KBM-7 (cell line): ENCODE measurements at regions not wholly inside any gene's neighbourhood (a gene's known extent, or its start where the extent isn't known, plus 50 kb on each side); places are given as distances from the start of the nearest gene placed in this dataset.

Source experiments
- DNase-seq: peaks from one replicate; pipeline ENCODE4 v3.0.0-alpha.2; 2015
- in situ Hi-C: fragments of 300-500 bp; cut with MboI; formaldehyde crosslinking; loops from 2 replicates; pipeline ENCODE4 v1.14.3; 2020; ENCODE audit warnings: low sequenced_read_pairs, low pct_unique_long_range_greater_than_20kb, mixed read lengths

DNA sequence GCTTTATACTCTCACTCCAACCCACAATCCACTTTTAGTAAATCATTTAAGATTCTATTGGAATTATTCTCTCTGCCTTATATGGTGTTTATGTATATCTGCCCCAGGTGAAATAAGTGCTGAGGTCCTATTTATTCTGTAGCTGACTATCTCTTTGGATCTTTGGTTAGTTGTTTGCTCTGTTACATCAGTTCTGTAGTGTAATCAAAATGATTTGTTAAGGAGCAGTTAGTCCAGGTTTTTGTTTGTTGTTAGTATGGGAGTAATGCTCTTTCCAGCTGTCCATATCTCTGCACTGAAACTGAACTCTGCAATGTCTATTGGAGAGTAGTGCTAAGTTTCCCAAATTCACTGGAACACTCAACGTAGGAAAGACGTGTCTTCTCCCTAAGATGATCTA, 615.8 kb downstream of the SNAPC1 start:
- in situ Hi-C loops, result no loop called here

DNA sequence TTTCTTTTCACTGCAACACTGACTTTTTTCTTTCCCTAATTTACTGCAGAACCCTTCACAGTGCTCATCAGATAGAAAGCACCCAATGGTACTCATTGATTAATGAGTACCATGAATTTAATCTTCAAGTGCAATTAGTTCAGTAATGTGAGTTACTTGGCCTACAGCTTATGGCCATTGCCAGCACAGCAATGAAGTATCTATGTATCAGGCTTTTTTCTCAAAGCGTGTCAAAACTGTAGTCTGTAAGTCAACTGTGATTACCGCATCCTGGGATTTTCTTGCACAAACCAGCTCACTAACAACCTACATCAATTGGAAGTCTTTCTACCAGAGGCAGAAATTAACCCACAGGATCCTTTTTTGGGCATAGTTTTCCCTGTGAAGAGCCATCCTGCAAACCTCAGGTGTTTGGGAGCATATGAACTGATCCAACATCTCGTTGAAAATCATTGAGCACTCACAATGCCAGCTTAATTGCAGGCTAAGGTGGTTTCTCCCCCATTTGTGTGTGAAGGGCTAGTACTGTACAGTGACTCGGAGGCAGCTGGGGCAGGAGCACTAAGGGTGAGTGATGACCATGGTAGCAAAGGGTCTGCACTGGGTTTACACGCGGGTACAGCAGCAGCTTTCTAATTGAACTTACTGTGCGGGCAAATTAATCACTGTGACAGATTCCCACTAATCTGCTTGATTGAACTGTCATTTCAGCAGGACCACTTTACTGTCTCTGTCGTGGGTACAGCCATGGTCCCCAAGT, 619.3 kb downstream of the SNAPC1 start:
- no peak for DNase-seq
- in situ Hi-C loops, result no loop called here

More for the DNA sequence above, 615.8 kb downstream of the SNAPC1 start:
- DNase-seq, result no peak

DNA sequence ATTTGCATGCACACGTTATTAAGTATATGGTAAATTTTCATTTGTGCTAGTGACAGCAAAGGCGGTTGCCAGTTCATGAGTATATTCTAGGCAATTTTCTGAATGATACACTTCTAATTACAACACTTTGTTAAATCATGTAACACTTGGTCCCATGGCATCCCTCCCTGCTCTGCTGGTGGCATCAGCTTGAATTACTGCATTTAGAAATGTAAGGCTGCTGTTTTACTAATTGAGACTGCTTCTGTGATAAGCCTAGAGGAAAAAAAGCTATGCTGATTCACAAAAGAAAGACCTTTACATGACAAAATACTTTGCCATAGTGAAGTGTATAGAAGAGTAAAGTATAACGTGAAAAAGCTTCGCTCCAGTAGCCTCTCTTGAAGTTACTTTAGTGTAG, 636.1 kb downstream of the KCNH5 start:
- in situ Hi-C loops, result no loop called here
- no peak for DNase-seq

DNA sequence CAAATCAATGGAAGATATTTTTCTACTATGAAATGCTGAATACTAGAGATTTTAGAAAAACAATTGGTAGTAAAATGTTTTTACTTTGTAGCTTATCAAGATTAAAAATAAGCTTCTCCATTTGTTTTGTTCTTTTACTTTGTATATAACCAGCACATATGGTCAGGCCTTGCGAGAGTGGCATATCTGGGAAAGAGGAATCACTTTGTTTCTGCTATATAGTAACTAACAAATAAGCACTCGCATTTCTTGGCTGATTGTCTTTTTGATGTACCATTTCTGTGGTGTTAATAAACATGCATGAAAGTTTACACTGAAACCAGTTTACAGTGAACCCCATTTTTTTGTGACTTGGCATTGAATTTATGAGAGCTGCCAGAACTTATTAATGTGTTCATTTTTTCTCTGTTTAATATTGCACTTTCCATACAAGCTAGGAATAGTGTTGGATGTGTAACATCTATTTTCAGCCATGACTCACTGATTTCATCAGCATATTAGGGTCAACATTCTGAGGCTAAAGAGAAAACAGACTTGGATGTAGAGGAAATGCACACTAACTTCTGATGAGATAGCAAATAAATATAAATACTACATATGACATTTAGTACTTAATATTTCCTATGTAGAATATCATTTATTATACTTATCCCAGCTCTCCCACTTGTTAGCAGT, 635.5 kb downstream of the KCNH5 start:
- in situ Hi-C loops, result no loop called here
- DNase-seq, result no peak

DNA sequence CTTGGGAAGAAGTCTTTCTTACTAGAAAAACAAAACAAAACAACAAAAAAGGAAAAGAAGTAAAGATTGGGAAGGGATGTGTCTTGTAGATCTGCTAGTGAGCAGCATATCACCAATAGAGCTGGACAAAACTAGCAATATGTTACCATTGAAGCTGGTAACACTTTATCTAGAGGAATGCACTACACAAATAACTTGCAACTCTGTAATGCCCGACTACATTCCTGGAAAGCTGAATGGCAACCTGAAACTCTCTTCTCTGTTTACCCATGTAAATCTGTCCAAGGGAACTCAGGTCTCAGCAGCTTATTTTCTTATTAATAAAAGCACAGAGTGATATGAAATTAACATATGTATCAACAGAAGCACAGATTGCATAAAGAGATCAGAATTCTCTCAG, 624.4 kb downstream of the KCNH5 start:
- DNase-seq, result no peak
- in situ Hi-C loops, result no loop called here

DNA sequence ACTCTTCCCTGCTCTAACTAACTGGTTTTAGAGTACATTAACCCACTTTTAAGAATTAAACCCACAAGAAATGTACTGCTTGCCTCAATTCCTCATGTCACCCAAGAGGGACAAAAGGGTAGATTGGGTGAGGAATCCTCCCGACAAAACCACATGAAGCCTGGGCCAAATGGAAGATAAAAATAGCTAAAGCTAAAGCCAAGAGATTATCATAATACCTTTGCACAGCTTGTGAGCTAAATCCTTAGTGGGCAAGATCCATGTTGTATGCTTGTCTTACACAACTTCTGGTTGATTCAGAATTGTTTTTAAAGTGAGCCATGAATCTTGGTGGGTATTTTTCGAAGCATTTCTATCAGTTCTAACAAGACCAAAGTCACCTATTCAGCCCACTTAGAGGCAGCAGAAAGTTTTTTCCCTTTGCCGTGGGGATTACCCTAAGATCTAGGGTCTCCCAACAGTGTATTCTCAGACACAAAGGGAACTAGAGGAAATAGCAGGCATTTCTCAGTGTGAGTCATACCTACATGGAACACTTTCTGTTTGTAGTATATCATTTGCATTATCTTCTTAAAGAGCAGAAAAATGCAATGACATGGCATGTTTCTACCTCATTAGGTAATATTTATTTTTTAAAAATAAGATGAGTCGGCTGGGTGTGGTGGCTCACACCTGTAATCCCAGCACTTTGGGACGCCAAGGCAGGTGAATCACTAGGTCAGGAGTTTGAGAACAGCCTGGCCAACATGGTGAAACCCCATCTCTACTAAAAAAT, 616.6 kb downstream of the KCNH5 start:
- in situ Hi-C loops, result no loop called here
- DNase-seq, result no peak

DNA sequence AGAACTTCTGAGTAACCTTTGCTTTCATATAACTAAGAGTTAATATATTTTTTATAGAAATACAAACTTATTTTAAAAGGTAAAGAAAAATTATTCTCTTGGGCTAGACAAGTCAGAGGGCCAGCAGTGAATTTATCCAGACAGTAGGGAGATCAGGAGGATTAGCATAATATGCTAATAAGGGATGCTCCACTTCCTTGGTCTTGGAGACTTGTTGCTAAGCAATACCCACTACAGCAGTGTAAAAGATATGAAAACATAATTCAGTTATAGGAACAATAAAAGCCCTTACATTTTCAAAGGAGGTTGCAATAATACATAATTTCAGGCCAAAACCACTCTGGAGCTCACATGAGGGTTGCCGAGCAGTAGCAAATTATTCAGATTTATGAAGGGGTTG, 615.6 kb downstream of the KCNH5 start:
- in situ Hi-C loops, result no loop called here
- no peak for DNase-seq

DNA sequence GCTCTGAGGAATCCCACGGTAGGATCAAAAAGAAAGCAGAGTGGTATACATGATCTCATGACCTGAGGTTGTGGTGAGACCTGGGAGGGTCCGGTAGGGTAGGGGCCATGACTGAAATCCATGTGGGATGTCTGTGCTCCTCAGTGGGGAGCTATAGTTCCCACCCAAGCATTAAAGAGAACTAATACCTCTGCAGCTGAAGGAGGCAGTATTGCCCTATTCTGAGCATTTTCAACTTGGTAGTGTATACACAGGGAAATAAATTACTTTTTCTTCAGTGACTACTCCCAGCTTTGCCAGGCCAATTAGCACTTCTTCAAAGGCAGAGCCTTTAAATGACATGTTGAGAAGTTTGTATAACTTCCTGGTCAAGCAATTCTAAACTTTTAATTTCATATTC, 613.8 kb downstream of the KCNH5 start:
- no peak for DNase-seq
- in situ Hi-C loops, result no loop called here

DNA sequence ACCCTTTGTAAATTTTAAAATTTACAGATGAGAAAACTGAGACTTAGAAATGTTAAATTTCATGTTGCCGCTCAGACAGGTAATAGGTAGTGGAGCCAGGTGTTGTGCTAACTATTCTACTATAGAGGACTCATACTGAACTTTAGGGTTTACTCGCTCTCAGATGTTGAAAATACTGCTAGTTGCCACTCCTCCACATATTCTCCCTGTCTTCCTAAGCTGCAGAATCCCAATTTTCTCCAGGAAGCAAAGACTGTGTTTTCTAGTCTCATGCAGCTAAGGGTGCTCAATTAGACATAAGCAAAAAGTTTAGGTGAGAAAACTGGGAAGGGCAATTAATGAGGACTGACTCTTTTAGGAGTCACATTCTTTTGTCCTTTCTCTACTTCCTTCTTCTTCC, 612.3 kb downstream of the KCNH5 start:
- in situ Hi-C loops, result no loop called here

DNA sequence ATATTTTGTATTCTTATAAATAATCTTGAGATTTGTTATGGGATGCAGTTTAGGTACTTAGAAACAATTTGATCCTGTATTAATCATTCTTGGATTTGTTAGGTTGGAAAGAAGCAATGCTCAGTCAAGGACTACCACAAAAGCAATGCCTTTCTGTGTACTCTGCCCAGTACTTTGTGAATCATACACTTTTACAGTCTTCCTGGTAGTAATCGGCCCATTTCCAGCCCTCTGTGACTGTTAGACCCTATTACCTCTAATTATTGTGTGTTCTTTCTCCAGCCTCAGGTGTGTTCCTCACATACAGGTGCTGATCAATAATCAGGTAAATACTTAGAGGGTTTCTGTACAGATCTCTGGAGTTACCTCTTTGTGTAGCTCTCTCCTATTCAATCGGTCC, 609.0 kb downstream of the KCNH5 start:
- in situ Hi-C loops, result no loop called here
- DNase-seq, result no peak

More for the DNA sequence above, 612.3 kb downstream of the KCNH5 start:
- no peak for DNase-seq

DNA sequence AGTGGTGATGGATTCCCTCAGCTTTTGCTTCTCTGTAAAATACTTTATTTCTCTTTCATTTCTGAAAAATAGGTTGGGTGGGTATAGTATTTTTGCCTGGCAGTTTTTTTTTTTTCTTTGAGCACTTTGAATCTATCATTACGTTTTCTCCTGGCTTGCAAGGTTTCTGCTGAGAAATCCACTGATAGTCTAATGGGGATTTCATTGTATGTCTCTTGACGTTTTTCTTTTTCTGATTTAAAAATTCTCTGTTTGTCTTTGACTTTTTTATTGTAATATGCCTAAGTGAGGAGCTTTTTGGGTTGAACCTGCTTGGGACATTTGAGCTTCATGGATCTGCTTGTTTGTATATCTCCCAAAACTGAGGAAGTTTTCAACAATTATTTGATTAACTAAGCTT, 606.0 kb downstream of the KCNH5 start:
- no peak for DNase-seq
- in situ Hi-C loops, result no loop called here

DNA sequence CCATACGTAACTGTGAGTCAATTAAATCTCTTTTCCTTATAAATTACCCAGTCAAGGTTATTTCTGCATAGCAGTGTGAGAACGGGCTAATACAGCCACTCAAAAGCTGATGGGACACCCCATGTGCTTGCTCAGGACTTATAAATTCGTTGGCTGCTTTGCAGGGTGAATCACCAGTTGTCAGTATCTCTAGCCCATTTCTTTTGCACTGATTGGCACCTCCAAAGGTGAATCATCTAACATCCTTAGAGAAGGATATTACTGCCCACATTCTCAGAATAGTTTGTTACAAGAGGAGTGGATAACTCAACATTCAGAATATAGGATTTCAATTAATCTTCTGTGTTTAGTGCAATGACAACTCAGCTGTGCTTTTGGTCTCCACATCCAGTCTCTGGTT, 601.5 kb downstream of the KCNH5 start:
- DNase-seq, result no peak
- in situ Hi-C loops, result no loop called here

DNA sequence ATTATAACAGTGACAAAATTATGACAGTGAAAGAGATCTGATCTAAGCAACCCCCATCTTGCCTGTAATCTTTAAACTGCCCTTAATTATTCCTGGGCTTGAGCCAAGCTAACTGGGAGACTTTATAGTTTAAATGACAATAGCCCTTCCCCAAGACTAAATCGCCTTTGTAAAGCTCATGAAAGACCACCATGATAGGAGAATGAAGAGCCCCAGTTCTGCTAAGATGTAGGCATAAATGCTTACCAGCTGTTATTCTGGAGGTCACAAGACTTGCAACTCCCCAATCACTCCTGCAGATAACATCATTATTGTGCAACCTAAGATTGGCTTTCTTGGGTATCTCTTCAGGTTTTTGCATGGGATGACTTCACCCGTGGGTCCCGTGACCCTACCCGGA, 599.7 kb downstream of the KCNH5 start:
- in situ Hi-C loops, result no loop called here
- no peak for DNase-seq

DNA sequence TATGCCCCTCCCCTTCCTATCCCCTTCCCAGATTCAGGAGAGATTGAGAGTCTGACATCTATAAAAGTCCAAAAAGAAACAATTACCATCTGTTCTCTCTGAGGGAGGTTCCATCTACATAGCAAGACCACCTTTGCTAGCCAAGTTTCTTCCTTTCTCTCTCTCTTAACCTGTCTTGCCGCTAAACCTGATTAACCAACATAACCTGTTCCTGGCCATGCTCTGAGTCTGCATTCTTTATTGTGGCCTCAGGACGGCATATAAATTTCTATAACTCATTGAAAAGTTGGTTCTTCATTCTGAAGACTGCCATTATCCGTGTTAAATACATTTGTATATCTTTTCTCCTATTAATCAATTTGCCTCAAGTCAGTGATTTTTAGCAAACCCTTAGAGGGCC, 594.0 kb downstream of the KCNH5 start:
- no peak for DNase-seq
- in situ Hi-C loops, result no loop called here

DNA sequence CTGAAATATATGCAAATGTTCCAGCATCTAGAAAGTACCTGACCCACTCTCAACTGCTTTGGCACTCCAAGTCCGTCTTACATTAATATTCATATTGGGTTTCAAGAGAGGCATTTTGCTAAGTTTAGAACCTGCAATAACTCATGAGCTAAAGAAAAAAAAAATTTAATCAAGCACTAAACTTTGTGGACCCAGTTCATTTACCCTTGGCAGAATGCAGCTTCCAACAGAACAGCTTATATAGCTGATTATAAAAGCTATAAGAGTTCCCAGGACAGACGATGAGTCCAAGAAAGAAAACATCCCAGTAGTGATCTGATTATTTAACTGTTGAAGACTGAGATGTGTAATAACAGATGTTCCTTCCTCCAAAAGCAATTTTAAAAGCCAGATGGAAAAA, 592.0 kb downstream of the KCNH5 start:
- no peak for DNase-seq
- in situ Hi-C loops, result no loop called here

DNA sequence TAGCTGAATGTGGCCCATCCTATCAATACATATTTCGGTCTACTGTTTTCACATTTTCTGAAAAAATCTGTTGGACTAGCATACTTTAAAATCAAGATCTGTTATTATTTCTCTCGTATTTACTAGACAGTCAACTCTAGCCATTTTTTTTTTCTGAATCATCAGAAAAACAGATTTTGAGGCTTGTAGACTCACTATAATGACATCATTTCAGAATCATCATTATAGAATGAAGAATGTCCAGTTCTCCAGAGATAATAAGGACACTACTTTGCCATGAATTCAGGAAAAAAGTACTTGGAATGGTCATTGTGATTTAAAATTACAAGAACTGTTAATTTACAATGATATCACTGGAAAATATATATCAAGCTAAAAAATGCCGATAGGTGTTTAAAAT, 589.8 kb downstream of the KCNH5 start:
- DNase-seq, result no peak
- in situ Hi-C loops, result no loop called here

DNA sequence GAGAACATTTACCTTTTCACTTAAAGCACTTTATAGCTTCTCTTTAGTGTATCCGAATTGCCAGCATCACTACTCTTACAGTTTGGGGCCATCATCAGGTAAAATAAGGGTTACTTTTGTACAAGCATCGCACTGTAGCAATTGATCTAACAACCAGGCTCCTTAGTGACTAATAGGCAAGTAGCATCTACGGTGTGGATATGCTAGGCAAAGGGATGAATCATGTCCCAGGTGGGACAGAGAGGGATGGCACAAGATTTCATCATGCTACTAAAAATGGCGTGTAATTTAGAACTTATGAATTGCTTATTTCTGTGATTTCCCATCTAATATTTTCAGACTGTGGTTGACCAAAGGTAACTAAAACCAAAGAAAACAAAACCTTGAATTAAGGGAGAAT, 582.3 kb downstream of the KCNH5 start:
- DNase-seq, result no peak

DNA sequence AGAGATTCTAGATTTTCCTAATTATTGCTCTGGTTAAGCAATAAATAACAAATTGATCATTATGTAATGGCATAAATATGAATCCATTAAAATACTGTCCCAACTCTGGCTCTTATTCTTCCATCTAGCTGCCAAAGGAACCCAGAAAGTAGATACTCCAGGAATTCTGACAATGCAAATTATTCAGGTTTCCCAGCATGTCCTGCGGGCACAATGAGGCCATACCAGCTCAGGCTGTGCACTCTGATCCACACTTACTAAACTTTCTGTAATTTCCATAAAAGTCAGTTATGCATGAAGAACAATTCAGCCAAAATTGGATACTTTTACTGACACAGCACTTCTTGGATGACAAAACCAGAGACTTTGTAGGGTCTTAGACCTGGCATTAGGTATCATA, 576.3 kb downstream of the KCNH5 start:
- in situ Hi-C loops, result no loop called here
- no peak for DNase-seq

More for the DNA sequence above, 582.3 kb downstream of the KCNH5 start:
- in situ Hi-C loops, result no loop called here

DNA sequence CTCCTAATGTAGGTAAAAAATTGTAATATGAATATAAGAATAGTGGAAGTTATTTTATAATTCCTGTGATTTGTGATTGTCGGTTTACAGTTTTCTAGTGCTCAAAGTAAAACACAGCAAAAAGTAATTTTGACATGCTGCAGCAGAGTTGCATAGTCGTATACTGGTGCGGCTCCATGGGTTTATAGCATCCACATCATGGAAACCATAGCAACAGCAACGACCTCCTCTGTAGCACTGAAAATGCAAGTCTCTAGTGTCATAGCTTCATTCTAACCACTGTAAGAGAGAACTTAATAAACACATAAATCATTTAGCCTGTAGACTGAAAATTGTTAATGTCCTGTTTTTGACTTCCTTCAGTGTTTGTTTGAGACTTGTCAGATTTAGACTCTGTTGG, 574.3 kb downstream of the KCNH5 start:
- in situ Hi-C loops, result no loop called here
- no peak for DNase-seq

DNA sequence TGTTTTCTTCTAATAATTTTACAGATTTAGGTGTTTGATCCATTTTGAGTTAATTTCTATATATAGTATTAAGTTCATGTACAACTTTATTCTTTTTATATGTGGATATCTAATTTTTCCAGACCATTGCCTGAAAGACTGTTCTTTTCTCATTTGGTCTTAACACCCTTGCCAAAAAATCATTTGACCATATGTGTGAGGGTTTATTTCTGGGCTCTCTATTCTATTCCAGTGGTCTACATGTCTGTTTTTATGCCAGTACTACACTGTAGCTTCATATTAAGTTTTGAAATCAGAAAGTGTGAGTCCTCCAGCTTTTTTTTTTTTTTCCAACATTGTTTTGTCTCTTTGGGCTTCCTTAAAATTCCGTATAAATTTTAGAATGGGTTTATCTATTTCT, 554.1 kb downstream of the KCNH5 start:
- DNase-seq, result no peak
- in situ Hi-C loops, result no loop called here
